H1 (cell line): ENCODE measurements at regions not wholly inside any gene's neighbourhood (a gene's known extent, or its start where the extent isn't known, plus 50 kb on each side); places are given as distances from the start of the nearest gene placed in this dataset.

Source experiments
- CREB1 ChIP-seq: IDR thresholded peaks from 2 replicates; pipeline ENCODE4 v1.6.1; 2012; ENCODE audit warnings: inconsistent platforms
- E2F6 ChIP-seq: IDR thresholded peaks from 2 replicates; pipeline ENCODE4 v1.6.1; 2012; ENCODE audit warnings: inconsistent platforms
- POU5F1 ChIP-seq: IDR thresholded peaks from 2 replicates; pipeline ENCODE4 v1.6.1; 2011; ENCODE audit warnings: low read depth, mild to moderate bottlenecking, low read length, moderate library complexity
- RBBP5 ChIP-seq: IDR thresholded peaks from 2 replicates; pipeline ENCODE4 v1.7.1; 2012; ENCODE audit warnings: low read depth, mild to moderate bottlenecking, inconsistent platforms, low read length, moderate library complexity, borderline replicate concordance
- RNF2 ChIP-seq: fragments of 200-900, 300-1000 bp; sonication (generic); IDR thresholded peaks from 2 replicates; pipeline ENCODE4 v1.7.1; 2016; ENCODE audit warnings: borderline replicate concordance, low read depth, mild to moderate bottlenecking, antibody characterized with exemption, low read length; ENCODE audit not compliant: poor library complexity, severe bottlenecking; ENCODE audit errors: missing control alignments
- SIRT6 ChIP-seq: IDR thresholded peaks from one replicate; pipeline ENCODE4 v1.7.1; 2012; ENCODE audit warnings: low read length, inconsistent platforms
- SUZ12 ChIP-seq: fragments of 200-600 bp; sonication (generic); IDR thresholded peaks from 2 replicates; pipeline ENCODE4 v1.6.1; 2012; ENCODE audit warnings: mild to moderate bottlenecking, inconsistent platforms, low read length, moderate library complexity, mixed read lengths
- TCF12 ChIP-seq: IDR thresholded peaks from 2 replicates; pipeline ENCODE4 v1.6.1; 2011; ENCODE audit warnings: low read depth, mild to moderate bottlenecking, low read length
- USF2 ChIP-seq: IDR thresholded peaks from 2 replicates; pipeline ENCODE4 v1.6.1; 2011; ENCODE audit warnings: low read length, improper control_type of control experiment
- TF ChIP-seq, protein P1 (sequence below): fragments of 300-600 bp; sonication (generic); IDR thresholded peaks from 2 replicates; pipeline ENCODE4 v1.7.1; 2012; ENCODE audit warnings: low read length, moderate library complexity, mild to moderate bottlenecking, inconsistent platforms; ENCODE audit not compliant: insufficient replicate concordance

- TF ChIP-seq, protein P1, sequence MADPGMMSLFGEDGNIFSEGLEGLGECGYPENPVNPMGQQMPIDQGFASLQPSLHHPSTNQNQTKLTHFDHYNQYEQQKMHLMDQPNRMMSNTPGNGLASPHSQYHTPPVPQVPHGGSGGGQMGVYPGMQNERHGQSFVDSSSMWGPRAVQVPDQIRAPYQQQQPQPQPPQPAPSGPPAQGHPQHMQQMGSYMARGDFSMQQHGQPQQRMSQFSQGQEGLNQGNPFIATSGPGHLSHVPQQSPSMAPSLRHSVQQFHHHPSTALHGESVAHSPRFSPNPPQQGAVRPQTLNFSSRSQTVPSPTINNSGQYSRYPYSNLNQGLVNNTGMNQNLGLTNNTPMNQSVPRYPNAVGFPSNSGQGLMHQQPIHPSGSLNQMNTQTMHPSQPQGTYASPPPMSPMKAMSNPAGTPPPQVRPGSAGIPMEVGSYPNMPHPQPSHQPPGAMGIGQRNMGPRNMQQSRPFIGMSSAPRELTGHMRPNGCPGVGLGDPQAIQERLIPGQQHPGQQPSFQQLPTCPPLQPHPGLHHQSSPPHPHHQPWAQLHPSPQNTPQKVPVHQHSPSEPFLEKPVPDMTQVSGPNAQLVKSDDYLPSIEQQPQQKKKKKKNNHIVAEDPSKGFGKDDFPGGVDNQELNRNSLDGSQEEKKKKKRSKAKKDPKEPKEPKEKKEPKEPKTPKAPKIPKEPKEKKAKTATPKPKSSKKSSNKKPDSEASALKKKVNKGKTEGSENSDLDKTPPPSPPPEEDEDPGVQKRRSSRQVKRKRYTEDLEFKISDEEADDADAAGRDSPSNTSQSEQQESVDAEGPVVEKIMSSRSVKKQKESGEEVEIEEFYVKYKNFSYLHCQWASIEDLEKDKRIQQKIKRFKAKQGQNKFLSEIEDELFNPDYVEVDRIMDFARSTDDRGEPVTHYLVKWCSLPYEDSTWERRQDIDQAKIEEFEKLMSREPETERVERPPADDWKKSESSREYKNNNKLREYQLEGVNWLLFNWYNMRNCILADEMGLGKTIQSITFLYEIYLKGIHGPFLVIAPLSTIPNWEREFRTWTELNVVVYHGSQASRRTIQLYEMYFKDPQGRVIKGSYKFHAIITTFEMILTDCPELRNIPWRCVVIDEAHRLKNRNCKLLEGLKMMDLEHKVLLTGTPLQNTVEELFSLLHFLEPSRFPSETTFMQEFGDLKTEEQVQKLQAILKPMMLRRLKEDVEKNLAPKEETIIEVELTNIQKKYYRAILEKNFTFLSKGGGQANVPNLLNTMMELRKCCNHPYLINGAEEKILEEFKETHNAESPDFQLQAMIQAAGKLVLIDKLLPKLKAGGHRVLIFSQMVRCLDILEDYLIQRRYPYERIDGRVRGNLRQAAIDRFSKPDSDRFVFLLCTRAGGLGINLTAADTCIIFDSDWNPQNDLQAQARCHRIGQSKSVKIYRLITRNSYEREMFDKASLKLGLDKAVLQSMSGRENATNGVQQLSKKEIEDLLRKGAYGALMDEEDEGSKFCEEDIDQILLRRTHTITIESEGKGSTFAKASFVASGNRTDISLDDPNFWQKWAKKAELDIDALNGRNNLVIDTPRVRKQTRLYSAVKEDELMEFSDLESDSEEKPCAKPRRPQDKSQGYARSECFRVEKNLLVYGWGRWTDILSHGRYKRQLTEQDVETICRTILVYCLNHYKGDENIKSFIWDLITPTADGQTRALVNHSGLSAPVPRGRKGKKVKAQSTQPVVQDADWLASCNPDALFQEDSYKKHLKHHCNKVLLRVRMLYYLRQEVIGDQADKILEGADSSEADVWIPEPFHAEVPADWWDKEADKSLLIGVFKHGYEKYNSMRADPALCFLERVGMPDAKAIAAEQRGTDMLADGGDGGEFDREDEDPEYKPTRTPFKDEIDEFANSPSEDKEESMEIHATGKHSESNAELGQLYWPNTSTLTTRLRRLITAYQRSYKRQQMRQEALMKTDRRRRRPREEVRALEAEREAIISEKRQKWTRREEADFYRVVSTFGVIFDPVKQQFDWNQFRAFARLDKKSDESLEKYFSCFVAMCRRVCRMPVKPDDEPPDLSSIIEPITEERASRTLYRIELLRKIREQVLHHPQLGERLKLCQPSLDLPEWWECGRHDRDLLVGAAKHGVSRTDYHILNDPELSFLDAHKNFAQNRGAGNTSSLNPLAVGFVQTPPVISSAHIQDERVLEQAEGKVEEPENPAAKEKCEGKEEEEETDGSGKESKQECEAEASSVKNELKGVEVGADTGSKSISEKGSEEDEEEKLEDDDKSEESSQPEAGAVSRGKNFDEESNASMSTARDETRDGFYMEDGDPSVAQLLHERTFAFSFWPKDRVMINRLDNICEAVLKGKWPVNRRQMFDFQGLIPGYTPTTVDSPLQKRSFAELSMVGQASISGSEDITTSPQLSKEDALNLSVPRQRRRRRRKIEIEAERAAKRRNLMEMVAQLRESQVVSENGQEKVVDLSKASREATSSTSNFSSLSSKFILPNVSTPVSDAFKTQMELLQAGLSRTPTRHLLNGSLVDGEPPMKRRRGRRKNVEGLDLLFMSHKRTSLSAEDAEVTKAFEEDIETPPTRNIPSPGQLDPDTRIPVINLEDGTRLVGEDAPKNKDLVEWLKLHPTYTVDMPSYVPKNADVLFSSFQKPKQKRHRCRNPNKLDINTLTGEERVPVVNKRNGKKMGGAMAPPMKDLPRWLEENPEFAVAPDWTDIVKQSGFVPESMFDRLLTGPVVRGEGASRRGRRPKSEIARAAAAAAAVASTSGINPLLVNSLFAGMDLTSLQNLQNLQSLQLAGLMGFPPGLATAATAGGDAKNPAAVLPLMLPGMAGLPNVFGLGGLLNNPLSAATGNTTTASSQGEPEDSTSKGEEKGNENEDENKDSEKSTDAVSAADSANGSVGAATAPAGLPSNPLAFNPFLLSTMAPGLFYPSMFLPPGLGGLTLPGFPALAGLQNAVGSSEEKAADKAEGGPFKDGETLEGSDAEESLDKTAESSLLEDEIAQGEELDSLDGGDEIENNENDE = no peak
- TF ChIP-seq TCF12 (no peak), RBBP5 (no peak), CREB1 (no peak), SUZ12 (no peak), POU5F1 (no peak), SIRT6 (no peak), RNF2 (no peak), USF2 (no peak), E2F6 (no peak)
These were observed 2651.1 kb upstream of the PCDH20 start (continued) for GRCh38 chr13:64066711-64067110.
